ENCODE measurements at regions not wholly inside any gene's neighbourhood (a gene's known extent, or its start where the extent isn't known, plus 50 kb on each side); places are given as distances from the start of the nearest gene placed in this dataset.

DNA sequence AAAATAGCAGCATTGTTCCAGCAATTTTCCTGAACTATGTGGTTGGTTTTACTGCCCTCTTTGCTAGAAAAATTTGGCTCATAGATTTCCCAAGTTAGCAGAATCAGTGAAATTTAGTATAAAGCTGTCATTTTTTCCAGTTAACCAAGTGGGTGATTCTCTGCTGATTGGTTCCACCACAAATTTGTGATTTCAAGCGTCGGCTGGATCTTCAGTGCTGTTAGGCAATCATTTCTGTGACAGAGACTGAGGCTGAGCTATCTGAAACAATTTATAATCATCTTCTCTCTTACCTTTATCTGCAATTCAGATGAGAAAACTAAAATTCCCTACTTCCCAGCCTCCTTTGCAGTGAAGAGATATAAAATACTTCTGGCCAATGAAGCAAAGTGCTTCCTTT, 68.6 kb upstream of the OTUD4 start:
- 74 to 89% (median 86%) methylated on average over 2 of the region's 2 CpGs for WGBS, 5 donors
- H3K9me3 ChIP-seq, result no peaks in the 10 kb centered on the region
- H3K4me1 ChIP-seq, result no peaks in the 10 kb centered on the region
- intact Hi-C loops (cut with DNase I; ENCODE audit: low total_unique reads), result no loop called here
- TF ChIP-seq, protein P1, sequence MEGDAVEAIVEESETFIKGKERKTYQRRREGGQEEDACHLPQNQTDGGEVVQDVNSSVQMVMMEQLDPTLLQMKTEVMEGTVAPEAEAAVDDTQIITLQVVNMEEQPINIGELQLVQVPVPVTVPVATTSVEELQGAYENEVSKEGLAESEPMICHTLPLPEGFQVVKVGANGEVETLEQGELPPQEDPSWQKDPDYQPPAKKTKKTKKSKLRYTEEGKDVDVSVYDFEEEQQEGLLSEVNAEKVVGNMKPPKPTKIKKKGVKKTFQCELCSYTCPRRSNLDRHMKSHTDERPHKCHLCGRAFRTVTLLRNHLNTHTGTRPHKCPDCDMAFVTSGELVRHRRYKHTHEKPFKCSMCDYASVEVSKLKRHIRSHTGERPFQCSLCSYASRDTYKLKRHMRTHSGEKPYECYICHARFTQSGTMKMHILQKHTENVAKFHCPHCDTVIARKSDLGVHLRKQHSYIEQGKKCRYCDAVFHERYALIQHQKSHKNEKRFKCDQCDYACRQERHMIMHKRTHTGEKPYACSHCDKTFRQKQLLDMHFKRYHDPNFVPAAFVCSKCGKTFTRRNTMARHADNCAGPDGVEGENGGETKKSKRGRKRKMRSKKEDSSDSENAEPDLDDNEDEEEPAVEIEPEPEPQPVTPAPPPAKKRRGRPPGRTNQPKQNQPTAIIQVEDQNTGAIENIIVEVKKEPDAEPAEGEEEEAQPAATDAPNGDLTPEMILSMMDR (IDR thresholded peaks at IDR 0.05), result no peak
- TF ChIP-seq EP300 (IDR thresholded peaks at IDR 0.05) (no peak), POLR2AphosphoS5 (IDR thresholded peaks at IDR 0.05) (no peak), POLR2A (IDR thresholded peaks at IDR 0.05) (no peak)
- no peak for DNase-seq
- no peaks in the 10 kb centered on the region for H3K27me3 ChIP-seq
- H3K27ac ChIP-seq, result no peak overlapping the region
- H3K36me3 ChIP-seq, result no peaks in the 10 kb centered on the region
- H3K4me3 ChIP-seq, result no peak overlapping the region

DNA sequence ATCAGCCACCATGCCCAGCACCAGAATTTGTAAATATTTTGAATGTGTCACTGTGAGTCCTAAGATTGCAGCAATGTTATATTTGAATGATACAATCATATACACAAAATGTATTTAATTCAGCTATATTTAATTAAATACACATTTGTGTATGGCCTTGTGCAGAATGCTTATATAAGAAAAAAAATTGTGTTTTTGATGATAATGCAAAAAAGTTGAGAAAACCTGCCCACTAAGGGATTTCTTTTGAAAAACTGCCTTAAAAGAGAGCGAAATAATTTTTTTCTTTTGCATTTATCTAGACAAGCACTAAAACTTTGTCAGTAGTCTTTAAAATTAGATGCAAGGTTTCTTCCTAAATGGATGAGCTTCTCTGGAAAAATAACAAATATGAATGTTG, 68.1 kb upstream of the OTUD4 start:
- DNase-seq, result no peak
- H3K4me3 ChIP-seq, result no peak overlapping the region
- H3K36me3 ChIP-seq, result no peaks in the 10 kb centered on the region
- H3K27me3 ChIP-seq, result peaks cover 0 to 1% (median 0%) of the 10 kb centered on the region in 3 donors
- TF ChIP-seq, protein P1 (IDR thresholded peaks at IDR 0.05), result no peak
- TF ChIP-seq EP300 (IDR thresholded peaks at IDR 0.05), result no peak
- no peak for TF ChIP-seq POLR2A (IDR thresholded peaks at IDR 0.05)
- no peak for TF ChIP-seq POLR2AphosphoS5 (IDR thresholded peaks at IDR 0.05)
- 83 to 91% (median 85%) methylated on average over 1 of the region's 1 CpG for WGBS, 5 donors
- no peak overlapping the region for H3K27ac ChIP-seq
- H3K4me1 ChIP-seq, result no peaks in the 10 kb centered on the region
- H3K9me3 ChIP-seq, result no peaks in the 10 kb centered on the region
- intact Hi-C loops (cut with DNase I; ENCODE audit: low total_unique reads), result no loop called here

DNA sequence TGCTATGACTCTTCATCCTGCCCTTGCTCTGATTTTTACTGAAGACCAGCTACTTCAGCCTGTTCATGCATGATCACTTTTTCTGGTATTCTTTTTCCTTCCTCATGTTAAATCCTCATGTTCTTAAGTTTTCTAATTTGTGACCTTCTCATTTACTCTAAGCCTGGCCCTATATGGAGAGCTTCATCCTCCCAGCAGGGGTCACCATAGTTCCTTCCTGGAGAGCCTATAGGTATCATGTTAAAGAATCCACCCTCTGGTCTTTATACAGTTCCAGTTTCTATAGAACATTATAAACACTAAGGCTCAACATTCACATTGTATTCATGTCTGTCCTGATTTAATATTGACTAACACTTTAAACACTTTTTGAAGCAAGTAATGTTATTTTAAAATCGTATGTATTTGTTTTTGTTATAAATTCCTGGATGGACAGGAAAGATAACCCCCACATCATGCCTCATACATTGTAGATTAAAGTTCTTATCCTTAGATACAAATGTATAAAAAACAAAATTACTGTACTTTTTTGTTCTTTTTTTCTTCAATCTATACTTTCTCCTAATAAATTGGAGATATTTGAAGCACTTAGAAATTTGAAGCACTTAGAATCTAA, 53.8 kb upstream of the OTUD4 start:
- no peaks in the 10 kb centered on the region for H3K4me1 ChIP-seq
- no peak for TF ChIP-seq EP300 (IDR thresholded peaks at IDR 0.05)
- TF ChIP-seq, protein P1 (IDR thresholded peaks at IDR 0.05), result peak in 5 of 7 experiments; percentile 55 to 80 (median 75)
- no peak overlapping the region for H3K27ac ChIP-seq
- intact Hi-C loops (cut with DNase I; ENCODE audit: low total_unique reads), result no loop called here
- no peak overlapping the region for H3K4me3 ChIP-seq
- 4 to 19% (median 15%) methylated on average over 1 of the region's 1 CpG for WGBS, 5 donors
- H3K36me3 ChIP-seq, result no peaks in the 10 kb centered on the region
- no peaks in the 10 kb centered on the region for H3K27me3 ChIP-seq
- peak; percentile 59 to 89 for DNase-seq
- no peaks in the 10 kb centered on the region for H3K9me3 ChIP-seq

DNA sequence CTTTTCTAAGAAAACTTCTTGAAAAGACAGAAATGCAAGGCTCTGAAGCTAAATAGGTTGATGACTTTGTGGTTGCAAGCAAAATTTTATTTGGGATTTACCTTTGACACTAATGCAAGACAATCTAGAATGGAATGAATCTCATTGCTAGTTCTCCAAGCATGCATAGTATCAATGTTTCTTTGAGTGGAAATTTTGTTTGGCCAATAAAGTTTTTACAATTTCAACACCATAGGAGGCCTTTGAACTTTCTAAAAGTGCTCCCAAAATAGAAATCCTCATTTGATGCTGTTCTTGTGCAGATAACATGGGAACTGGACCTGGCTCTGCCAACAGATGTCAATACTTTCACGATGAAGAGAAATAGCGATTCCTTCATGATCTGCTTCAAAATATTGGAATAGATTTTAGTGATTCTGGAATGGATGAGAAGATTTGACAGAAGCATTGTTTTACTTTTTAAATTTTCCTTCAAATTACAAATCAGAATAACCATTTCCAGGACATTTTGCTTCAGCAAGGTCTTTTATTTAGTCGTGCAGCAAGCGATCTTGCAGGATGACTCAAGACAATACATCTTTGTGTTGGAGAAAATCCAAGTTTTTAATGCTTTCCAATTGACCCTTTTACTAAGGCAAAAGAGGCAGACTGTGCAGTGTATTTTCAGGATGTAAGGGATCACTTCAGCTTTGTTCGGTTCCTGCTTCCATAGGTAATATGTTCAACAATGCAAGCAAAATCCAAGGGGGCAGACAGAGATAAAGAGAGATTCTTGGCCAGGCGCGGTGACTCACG, 51.7 kb upstream of the OTUD4 start:
- Histone ChIP-seq H3K36me3 (no peaks in the 10 kb centered on the region), H3K4me3 (no peak overlapping the region), H3K9me3 (peaks cover 0 to 5% (median 0%) of the 10 kb centered on the region in 4 donors), H3K4me1 (no peaks in the 10 kb centered on the region), H3K27ac (no peak overlapping the region), H3K27me3 (no peaks in the 10 kb centered on the region)
- TF ChIP-seq, protein P1 (IDR thresholded peaks at IDR 0.05), result no peak
- TF ChIP-seq POLR2AphosphoS5 (IDR thresholded peaks at IDR 0.05) (no peak), POLR2A (IDR thresholded peaks at IDR 0.05) (no peak), EP300 (IDR thresholded peaks at IDR 0.05) (no peak)
- 70 to 86% (median 82%) methylated on average over 6 to 8 of the region's 8 CpGs for WGBS, 5 donors
- DNase-seq, result peak in 1 of 2 donors; percentile 32
- intact Hi-C loops (cut with DNase I; ENCODE audit: low total_unique reads), result no loop called here

Data from stomach (tissue), 8 donors.